ENCODE measurements at regions not wholly inside any gene's neighbourhood (a gene's known extent, or its start where the extent isn't known, plus 50 kb on each side); places are given as distances from the start of the nearest gene placed in this dataset.

DNA sequence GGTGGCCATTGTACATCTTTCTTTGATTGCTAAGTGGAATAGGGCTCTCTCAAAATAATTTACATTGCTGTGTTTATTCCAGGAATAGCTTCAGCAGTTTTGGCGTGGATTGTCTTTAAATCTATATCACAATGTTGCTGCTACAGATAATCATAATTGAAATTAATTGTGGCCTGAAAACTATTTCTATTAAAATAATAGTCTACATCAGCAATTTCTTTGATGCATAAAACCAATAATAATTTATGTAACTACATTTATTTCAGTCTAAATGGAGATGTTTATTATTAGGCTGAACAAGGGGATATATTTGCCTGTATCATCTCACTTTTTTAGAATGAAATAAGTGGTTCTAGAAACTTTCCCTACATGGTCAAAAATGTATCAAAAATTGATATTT is 456.0 kb upstream of the CTNND2 start:
- H3K4me3 ChIP-seq (ENCODE audit: low read depth, low read length) = no peak overlapping the region
- no peak for DNase-seq (ENCODE audit: low read depth)
- TF ChIP-seq MYC (IDR thresholded peaks at IDR 0.05; ENCODE audit: low read depth, low read length) (no peak), POLR2A (IDR thresholded peaks at IDR 0.05; ENCODE audit: extremely low read depth, insufficient read length) (no peak)
- TF ChIP-seq, protein P1, sequence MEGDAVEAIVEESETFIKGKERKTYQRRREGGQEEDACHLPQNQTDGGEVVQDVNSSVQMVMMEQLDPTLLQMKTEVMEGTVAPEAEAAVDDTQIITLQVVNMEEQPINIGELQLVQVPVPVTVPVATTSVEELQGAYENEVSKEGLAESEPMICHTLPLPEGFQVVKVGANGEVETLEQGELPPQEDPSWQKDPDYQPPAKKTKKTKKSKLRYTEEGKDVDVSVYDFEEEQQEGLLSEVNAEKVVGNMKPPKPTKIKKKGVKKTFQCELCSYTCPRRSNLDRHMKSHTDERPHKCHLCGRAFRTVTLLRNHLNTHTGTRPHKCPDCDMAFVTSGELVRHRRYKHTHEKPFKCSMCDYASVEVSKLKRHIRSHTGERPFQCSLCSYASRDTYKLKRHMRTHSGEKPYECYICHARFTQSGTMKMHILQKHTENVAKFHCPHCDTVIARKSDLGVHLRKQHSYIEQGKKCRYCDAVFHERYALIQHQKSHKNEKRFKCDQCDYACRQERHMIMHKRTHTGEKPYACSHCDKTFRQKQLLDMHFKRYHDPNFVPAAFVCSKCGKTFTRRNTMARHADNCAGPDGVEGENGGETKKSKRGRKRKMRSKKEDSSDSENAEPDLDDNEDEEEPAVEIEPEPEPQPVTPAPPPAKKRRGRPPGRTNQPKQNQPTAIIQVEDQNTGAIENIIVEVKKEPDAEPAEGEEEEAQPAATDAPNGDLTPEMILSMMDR (IDR thresholded peaks at IDR 0.05; ENCODE audit: low read depth, low read length) = no peak
- TF ChIP-seq, protein P2, sequence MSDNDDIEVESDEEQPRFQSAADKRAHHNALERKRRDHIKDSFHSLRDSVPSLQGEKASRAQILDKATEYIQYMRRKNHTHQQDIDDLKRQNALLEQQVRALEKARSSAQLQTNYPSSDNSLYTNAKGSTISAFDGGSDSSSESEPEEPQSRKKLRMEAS (IDR thresholded peaks at IDR 0.05; ENCODE audit: low read depth, low read length) = no peak

DNA sequence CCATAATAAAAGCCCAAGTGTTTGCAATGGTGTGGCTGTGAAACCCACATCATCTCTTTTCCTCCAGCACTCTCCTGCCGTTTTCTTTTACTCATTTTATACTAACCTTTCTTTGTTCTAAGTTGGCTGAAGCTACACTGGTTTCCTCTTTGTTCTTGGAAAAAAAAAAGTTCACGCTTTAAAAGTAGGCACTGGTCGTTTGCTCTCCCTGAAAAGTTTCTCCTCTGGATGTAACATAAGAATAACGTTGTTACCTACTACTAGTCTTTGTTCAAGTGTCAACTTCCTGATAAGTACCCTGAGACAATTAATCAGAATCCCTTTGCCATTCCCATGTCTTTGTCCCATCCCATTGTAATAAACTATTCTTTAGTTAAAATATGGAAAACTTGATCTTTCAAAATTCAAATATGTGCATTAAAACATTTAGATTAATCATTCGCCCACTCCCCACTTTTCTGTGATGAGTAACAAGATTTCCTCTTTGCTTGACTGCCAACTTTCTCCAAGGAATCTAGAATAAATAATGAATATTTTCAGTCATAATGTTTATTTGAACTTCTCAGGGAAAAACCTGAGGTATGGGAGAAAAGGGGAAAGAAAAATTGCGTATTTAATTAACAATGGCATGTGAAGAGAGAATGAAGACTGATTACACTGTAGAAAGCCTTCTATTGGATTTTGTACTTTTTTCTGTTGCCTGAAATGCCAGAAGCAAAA is 454.3 kb upstream of the CTNND2 start:
- no peak for DNase-seq (ENCODE audit: low read depth)
- no peak for TF ChIP-seq POLR2A (IDR thresholded peaks at IDR 0.05; ENCODE audit: extremely low read depth, insufficient read length)
- H3K4me3 ChIP-seq (ENCODE audit: low read depth, low read length) = no peak overlapping the region

DNA sequence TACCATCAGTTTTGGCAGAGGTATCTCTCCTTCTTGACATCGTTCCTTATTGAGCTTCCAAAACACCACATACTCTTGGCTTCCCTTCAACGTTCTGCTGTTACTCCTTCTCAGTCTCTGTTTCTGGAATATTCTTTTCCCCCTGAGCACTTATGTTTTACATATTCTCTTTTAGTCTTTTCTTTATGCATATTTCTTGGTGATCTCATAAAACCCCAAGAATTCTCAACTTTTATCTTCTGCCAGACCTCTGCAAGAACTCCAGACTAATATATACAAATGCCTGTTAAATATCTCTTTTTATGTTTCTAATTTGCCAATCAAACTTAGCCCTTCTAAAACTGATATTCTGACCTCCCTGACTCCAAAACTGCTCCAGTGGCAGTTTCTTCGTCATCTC is 453.4 kb upstream of the CTNND2 start:
- TF ChIP-seq POLR2A (IDR thresholded peaks at IDR 0.05; ENCODE audit: extremely low read depth, insufficient read length) = no peak
- TF ChIP-seq, protein P1 (IDR thresholded peaks at IDR 0.05; ENCODE audit: low read depth, low read length) = no peak
- no peak for TF ChIP-seq MYC (IDR thresholded peaks at IDR 0.05; ENCODE audit: low read depth, low read length)
- TF ChIP-seq, protein P2 (IDR thresholded peaks at IDR 0.05; ENCODE audit: low read depth, low read length) = no peak
- DNase-seq (ENCODE audit: low read depth) = no peak

DNA sequence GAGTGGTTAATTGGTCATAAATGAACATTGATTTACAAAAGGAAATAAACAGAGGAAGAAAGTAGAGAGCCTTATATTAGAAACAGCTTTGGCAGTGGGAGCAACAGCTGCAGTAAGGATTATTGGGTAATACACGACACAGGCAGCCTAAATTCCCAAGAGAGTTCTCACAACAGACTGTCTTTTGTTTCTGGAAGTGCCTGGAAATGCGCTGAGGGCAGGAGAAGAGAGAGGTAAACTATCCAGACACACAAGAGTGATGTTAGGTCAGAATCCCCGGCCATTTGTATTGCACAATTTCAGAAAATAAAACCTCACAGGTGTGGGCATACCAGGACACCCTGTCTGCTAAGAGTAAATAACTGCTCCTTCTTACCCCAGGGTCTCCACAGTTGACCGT is 450.4 kb upstream of the CTNND2 start:
- peak; percentile 11 for DNase-seq (ENCODE audit: low read depth)
- TF ChIP-seq, protein P2 (IDR thresholded peaks at IDR 0.05; ENCODE audit: low read depth, low read length) = no peak
- TF ChIP-seq, protein P1 (IDR thresholded peaks at IDR 0.05; ENCODE audit: low read depth, low read length) = no peak
- TF ChIP-seq MYC (IDR thresholded peaks at IDR 0.05; ENCODE audit: low read depth, low read length) (no peak), POLR2A (IDR thresholded peaks at IDR 0.05; ENCODE audit: extremely low read depth, insufficient read length) (no peak)

More for the DNA sequence above, 453.4 kb upstream of the CTNND2 start:
- no peak overlapping the region for H3K4me3 ChIP-seq (ENCODE audit: low read depth, low read length)

DNA sequence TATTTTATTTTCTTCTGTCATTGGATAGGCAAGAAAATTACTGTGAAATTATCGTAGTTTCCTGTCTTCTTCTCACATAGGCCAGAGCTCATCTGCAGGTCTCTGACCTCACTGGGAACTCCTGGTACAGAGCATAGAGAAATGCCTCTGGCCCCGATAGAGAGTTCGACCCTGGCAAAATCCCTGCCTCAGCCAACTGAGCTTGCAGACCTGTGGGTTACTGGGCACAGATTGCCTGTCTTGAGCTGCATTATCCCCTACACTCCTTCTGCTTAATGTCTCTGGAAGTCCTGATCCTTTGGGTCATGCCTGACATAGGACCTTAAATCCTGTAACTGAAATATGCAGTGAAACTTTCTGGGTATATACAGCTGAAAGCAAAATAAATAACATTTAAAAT is 439.3 kb upstream of the CTNND2 start:
- TF ChIP-seq POLR2A (IDR thresholded peaks at IDR 0.05; ENCODE audit: extremely low read depth, insufficient read length) = no peak
- TF ChIP-seq, protein P1 (IDR thresholded peaks at IDR 0.05; ENCODE audit: low read depth, low read length) = no peak
- TF ChIP-seq MYC (IDR thresholded peaks at IDR 0.05; ENCODE audit: low read depth, low read length) = no peak
- TF ChIP-seq, protein P2 (IDR thresholded peaks at IDR 0.05; ENCODE audit: low read depth, low read length) = no peak

More for the DNA sequence above, 450.4 kb upstream of the CTNND2 start:
- H3K4me3 ChIP-seq (ENCODE audit: low read depth, low read length) = no peak overlapping the region

DNA sequence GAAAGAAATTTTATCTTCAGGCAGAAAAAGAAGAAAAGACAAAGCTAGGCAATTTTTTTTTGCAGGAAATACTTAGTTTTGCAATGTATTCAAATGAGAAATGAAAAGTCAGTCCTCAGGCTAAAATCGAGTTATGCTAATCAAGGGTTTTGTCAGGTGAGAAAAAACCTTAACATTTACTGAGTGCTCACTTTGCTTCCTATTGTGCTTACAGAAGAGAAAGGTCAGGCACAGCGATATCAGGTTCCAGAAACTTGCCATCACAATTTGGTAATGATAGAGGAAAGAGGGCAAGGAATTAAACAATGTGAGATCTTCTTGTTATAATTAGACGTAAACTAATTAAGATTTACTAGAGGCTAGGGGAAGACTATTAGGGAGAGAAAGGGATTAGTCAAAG is 431.7 kb upstream of the CTNND2 start:
- H3K4me3 ChIP-seq (ENCODE audit: low read depth, low read length) = no peak overlapping the region
- DNase-seq (ENCODE audit: low read depth) = no peak
- TF ChIP-seq, protein P1 (IDR thresholded peaks at IDR 0.05; ENCODE audit: low read depth, low read length) = no peak
- TF ChIP-seq MYC (IDR thresholded peaks at IDR 0.05; ENCODE audit: low read depth, low read length) = no peak
- no peak for TF ChIP-seq POLR2A (IDR thresholded peaks at IDR 0.05; ENCODE audit: extremely low read depth, insufficient read length)
- TF ChIP-seq, protein P2 (IDR thresholded peaks at IDR 0.05; ENCODE audit: low read depth, low read length) = no peak

More for the DNA sequence above, 439.3 kb upstream of the CTNND2 start:
- H3K4me3 ChIP-seq (ENCODE audit: low read depth, low read length) = no peak overlapping the region
- no peak for DNase-seq (ENCODE audit: low read depth)
